HG03045 (cell line): ENCODE measurements at regions not wholly inside any gene's neighbourhood (a gene's known extent, or its start where the extent isn't known, plus 50 kb on each side); places are given as distances from the start of the nearest gene placed in this dataset.

Source experiments
- ATAC-seq: cut with Tn5 transposase; IDR thresholded peaks from one replicate; pipeline ENCODE4 v1.9.1; 2021; ENCODE audit warnings: mild to moderate bottlenecking, moderate library complexity; ENCODE audit not compliant: unreplicated experiment

DNA sequence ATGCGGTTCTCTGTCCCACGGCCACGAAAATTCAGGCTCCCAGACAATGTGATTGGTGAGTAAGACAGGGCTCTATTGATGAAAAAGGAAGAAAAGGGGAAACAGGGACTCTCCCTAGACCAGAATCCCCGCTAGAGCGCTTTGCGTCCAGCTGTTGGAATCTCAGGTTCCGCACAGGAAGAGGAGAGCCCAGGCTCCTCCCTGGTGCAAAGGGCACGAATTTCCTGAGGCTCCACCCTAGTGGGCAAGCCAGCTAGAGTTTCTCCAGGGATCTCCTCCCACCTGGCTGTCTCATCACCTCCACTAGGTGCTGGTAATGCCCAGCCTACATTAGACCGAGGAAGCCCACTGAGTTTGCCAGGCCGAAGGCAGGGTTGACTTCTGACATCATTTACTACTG lies 135.9 kb upstream of the SOX4 start:
- no peak for ATAC-seq

DNA sequence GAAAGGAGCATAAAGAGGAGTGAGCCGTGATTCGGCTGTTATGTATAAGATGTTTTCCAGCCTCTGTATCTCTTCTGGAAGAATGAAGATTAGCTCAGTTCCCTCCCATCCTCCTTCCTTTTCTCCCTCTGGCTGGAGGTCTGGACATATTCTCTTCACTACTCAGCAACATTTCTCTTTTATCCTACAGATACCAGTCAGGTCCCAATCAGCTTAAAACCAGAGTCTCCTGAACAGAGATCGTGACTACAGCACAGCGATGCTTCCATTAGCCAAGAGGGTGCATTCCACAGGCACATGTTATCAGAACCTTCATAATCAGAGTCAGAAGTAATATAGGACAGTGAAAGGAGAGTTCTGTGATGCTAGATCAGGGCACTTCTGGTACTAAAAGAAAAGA lies 133.9 kb upstream of the SOX4 start:
- ATAC-seq = no peak

DNA sequence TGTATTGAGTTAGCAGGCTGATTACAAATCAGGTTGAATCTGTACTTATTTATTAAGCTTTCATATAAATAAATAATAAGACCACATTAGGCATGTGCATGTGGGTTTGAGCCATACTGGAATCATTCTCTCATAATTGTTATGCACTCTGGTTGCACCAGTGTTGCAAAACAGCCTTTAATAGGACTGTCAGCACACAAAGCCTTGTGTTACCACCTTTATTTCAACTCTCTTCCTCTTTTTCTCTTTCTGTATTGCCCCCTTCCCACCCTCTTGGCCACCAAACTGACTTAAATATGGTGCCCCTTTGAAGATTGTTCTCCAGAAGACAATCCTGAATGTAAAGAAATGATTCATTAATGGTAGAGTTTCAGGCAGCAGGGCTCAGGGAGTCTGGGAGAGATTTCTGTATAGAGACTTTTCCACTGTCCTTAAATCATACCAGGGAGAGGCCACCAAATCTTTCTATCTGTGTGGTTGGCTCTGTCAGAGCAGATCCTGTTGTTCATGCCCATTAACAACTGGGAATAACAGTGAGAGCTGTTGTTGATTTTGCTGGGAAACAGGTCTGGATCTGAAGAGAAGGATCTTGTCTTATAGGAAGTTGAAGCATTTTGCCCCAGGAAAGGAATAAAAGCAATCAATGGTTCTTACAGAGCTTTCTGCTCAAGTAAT lies 131.6 kb upstream of the SOX4 start:
- no peak for ATAC-seq

DNA sequence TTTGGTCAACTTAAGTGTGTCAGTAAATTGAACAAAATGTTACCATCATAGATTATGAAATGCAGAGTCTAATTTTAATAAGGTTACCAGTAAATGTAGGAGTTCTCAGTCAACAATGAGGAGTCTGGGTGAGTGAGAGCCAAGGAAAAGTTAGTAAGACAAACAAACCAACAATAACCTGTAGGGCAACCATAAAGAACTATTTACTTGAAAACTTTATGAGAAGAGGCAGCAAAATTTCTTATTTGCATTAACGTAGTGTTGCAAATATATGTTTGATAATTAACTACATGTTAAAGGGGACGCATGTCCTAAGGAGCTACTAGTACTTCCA lies 131.1 kb upstream of the SOX4 start:
- no peak for ATAC-seq

DNA sequence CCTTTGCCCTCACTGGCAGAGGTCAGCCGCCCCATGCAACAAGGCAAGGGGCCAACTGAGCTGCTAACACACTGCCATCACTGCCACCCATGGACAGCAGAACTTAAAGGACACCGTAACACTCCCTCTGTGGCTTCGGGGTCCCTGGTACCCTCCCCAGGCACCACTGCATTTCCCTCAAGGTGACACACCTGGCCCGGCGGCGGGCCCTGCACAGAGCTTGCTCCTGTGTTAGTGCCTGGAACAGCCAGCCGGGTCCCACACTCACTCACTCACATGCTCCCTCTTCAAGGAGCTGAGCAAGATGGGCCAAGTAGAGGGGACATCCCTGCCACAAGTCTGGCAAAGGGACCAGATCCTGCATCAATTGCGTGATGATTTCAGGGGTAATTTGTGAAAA lies 126.5 kb upstream of the SOX4 start:
- ATAC-seq = no peak

DNA sequence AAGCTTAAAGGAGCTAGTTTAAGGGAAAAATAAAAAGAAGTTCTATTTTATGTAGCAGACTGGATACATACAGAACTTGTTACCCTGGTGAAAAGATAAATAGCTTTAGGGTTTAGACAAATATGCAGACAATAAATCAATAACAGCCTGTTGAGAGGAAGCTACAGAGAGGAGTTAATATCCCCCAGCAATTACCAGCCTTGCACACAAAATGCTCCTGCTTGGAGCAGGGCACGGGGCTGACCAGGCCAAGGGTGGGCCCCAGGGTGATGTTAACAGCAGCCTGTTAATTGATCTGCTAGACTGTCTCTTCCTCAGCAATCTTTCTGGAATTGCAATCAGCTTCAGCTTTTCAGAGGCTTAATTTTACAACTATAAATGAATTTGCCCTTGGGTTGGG lies 125.1 kb upstream of the SOX4 start:
- no peak for ATAC-seq

DNA sequence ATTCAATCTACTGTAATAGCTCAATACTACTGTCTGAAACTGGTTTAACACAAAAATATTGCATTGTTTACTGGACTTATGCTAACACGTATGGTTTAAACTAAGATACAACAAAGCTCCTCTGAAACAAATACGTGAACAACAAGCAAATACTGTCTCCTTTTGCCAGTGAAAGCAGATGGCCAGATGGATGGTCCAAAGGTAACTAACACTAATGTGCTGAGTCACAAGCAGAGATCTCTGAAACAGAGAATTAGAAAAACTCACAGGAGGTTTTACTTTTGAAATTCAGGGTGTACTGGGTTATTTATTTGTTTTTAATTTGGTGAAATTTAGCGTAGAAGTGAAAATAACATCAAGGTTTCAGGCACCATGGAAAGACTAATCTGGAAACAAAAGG lies 124.3 kb upstream of the SOX4 start:
- no peak for ATAC-seq

DNA sequence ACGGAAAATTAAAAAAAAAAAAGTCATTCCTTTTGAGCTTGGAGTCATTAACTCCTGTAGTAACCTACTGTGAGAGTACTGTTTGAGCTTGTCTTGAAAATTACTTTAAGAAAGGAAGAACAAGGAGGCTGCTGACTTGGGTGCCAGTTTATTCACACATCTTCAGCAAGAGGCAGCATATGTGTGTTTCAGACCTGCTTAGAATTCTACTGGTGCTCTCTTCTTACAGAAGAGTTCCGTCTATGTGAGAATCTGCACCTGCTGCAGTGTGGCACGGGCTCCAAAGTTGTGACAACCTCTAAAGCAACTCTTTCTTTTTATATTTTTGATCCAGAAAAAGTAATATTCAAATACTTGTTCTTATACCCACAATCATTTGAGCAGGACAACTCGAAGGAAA lies 117.4 kb upstream of the SOX4 start:
- no peak for ATAC-seq

DNA sequence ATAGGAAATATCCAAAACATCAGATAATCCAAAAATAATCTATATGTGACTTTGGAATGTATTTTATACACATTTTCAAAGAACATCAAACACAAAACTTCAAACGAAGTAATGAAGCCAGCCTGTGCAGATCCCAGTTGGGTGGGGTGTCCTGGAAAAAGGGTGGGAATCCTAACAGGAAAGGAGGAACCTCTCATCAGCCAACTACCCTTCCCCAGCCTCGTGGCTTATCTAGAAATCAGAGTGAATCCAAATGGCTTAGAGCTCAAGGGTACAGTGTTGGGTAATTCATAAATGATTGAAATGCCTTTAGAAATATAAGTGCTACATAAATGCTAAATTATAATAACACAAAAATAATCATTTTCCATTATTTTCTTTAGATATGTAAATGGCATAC lies 115.1 kb upstream of the SOX4 start:
- no peak for ATAC-seq

DNA sequence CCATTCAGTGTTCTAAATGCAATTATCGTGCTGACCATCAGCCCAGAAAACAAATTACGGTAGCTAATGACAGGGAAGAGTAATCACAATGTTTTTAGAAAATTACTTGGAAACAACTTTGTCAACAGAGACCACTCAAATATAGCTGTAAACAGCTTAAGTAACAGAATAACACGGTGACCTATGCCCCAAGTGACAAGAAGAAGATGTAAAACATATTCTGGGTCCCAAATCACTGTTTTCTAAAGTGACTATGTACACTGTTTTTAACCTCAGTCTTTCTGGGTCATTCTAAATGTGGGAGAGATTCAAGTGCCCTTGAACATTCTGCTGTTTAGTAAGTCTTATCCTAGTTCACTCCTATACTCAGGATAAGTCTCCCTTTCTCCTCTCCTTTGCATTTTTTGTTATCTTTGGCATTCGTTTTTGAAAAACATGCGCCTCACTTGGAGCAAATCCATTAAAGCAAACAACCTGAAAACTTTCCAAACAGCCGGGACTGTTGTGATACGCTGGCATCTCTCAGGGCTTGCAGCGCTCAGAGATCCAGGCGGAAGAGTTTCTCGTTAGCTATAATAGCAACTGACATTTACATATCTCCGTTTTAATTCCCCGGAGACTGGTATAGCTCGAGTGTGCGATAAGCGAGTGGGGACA lies 114.5 kb upstream of the SOX4 start:
- ATAC-seq = no peak

DNA sequence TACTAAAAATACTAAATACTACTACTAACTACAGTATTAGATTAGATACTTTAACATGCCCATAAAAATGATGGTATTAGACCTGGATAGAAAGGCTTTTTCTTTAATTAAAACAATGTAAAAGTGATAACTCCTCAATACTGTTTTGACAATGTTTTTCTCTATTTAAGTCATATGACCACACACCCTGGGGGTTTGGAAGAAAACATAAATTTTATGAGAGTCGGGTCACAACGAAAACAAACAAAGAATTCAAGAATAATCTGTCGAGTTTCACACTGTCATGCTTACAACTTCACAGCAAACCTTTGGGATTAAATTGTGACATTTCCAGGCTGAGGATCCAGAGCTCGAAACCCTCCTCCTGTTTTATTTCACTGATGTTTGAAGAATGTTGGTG lies 107.4 kb upstream of the SOX4 start:
- ATAC-seq = no peak

DNA sequence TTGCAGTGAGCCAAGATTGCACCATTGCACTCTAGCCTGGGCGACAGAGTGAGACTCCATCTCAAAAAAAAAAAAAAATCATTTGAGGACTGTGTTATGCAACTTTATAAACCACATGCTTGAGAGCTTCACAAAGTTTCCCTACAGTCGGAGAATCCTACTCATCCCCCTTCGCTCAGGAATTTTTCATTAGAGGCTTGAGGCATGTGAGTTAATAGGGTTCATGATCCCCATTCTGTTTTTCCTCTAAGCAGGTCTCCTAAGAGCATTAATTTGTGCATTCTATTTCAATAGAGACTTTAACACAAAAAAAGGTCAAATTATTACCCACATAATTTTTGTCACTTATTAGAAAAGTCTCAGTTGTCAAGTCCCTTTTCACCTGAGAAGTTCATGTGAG lies 103.7 kb upstream of the SOX4 start:
- no peak for ATAC-seq

DNA sequence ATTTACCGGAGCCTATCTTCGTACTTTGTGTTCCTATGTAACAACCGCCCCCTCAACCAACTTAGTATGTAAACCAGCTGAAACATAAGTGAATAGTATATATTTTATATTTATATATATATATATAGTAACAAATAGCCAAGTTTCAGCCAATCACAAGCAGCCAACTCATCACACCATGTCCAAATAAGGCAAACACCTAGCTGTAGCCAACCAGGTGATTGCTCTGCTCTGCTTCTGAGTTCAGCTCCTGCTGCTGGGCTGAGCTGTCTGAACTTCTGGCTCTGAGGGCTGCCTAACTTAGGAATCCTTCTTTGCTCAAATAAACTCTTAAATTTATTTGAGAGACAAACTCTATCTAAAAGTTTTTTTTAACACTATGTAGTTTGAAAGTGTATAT lies 101.6 kb upstream of the SOX4 start:
- no peak for ATAC-seq

DNA sequence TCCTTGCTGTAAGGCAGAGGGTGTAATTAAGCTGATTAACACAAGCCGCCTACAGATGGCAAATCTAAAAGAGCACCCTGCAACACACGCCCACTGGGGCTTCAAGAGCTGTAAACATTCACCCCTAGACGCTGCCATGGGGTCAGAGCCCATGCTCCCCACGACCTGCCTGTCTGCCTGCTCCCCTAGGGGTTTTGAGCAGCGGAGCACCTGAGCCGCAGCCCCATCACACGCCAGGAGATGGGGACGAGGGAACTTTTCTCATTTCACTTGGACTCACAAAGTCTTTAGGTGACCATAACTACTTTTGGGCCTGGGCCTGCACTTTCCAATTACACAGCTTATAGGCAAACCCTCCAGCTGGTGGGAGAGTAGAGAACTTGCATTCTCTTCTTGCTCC lies 99.0 kb upstream of the SOX4 start:
- no peak for ATAC-seq

DNA sequence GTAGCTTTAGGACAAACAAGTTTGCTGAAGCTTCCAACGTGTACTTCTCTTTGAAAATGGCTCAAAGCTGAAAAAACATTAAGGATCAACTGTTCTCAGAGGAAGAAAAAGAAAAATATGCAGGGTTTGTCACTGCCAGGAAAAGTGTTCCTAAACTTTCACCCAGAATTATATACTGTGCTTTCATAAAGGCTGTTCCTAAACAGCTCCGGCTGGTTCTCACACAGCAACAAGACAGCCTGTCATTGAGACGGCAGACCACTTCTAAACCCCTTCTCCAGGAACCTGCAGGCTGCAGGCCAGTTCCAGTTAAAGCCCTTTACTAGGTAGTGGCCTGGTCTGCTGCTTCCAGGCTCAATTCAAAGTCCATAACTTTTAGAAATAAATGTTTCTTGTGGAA lies 97.4 kb upstream of the SOX4 start:
- ATAC-seq = no peak

DNA sequence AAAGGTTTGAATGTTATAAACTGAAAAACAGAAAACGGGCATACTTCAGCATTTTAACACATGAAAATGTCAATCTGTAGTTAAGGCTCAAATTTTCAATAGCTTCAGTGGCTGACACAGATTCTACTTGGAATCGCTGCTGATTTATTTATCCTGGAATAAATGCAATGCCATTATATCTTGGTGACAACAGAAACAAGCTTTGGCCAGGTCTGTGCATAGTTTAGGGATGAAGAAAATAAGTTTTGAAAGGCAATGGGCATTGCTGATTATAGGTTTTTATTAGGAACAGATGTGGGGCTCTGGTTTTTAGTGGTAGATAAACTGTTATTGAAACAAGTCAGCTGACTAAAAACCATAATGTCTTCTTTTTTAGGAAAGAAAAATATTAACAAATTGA lies 96.8 kb upstream of the SOX4 start:
- no peak for ATAC-seq

DNA sequence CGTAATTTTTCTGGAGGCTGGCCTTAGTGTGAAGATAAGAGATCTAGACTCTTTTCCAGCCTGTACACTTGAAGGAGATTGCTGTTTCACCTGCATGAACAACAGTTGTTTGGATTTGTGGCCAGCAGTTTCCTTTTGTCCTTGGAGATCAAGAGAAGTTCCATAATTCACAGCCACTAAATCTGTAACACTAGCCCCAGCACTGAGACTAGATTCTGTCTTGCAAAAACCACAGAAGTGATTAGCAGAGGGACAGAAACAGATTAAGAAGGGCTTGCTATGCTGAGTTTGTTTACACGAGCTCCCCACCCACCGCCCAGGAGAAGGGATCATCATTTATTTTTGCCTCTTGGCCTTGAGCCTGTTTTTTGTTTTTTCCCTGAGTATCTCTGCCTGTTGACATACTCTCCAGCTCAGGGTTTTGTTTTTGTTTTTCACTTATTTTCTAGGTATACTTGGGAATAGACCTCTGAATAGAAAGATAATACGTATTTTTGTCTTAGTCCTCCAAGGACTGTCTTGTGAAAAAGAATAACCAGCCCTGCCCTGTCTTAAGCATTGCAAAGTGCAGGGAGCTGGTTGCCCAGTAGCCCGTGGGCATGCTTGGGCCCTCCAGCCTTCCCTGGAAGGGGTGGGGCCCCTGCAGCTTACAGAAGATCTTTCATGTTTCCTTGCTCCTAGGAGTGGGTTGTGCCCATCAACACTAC lies 93.1 kb upstream of the SOX4 start:
- no peak for ATAC-seq

DNA sequence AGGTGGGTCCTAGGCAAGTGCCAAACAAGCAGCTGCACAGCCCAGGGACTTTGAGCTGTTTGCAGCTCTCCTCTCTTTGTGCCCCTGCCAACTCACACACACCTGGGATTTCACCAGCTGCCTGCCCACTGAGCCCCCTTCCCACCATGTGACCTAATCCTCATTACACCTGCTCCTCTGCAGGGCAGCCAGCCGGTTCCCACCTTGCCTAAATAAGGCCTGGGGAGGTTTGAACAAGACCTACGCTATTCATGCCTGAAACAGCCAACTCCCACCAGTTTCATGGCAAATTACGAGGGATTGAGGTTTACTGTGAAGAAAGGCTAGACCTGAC lies 92.6 kb upstream of the SOX4 start:
- ATAC-seq = no peak

DNA sequence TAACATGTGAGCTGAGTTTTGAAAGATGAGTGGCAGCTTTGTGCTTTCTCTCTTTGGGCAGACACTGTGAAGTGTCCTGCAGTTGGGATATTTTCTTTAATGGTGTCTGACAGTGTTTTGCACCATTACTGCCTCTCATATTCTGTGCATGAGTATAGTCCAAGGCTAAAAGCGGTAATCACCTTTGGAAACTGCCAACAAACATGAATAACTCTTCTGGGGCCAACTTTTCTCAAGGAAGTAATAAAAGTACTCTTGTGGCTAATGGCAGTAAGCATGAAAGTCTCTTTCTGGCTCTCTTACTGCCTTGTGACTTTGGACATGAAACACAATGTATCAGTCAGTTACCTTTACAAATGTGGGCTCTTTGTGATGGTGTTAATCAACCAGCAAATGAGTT lies 91.7 kb upstream of the SOX4 start:
- no peak for ATAC-seq

DNA sequence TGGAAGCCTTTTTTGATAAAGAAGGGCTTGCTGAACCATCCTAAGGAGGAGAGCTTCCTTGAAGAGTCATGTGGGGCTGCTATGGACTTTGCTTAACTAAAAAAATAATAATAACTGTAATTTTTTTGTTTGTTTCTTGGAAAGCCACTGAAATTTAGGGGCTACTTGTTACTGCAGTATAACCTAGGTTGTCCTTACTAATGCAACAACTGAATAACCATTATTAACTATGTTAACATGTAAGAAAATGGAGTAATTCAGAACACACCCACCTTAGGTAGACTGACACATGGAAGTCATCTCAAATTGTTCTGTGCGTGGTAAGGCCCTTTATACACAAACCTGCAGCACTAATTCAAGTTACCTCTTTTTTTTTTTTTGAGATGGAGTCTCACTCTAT lies 90.9 kb upstream of the SOX4 start:
- no peak for ATAC-seq

DNA sequence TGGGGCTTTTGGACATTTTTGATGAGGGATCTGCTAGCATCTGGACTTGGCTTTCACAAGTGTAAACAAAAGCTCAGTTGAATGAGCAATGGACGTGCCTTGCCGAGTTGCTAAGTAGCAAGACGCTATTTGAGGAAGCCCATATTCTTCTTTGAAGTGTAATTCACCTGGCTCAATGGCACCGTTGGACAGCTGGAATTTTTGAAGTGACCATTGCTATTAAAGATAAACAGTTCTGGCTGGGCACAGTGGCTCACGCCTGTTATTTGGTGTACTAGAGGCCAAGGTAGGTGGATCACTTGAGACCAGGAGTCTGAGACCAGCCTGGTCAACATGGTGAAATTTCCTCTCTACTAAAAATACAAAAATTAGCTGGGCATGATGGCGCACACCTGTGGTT lies 88.8 kb upstream of the SOX4 start:
- ATAC-seq = no peak

DNA sequence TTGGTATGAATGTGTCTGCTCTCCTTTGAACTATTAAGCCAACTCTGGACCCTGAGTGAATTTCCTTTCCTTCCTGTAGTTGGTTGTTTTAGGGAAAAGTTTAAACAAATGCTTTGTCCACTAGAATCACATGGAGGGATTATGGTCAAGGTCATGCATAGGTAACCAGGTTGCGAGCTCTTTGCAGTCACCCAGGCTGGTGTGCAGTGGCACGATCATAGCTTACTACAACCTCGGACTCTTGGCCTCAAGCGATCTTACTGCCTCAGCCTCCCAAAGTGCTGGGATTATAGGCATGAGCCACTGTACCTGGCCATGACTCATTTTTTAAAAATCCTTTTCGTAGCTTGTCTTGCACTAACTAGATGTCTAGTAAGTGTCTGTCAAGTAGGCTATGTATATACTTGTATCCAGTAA lies 88.0 kb upstream of the SOX4 start:
- ATAC-seq = no peak

DNA sequence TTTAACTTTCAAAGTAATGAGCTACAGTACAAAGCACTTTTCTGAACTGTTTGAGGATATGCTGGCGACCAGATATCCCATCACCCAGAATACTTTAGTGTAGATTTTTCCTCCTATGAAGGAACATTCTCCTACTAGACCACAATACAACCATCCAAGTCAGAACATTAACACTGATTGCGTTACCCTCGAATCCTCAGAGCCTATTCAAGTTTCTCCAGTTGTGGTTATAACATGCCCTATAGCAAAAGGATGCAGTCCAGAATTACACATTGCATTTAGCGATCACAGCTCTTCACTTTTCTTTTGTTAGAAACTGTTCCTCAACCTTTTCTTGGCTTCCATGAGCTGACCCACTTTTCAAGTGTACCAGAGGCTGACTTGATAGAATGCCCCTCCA lies 87.4 kb upstream of the SOX4 start:
- no peak for ATAC-seq
